ENCODE measurements at regions not wholly inside any gene's neighbourhood (a gene's known extent, or its start where the extent isn't known, plus 50 kb on each side); places are given as distances from the start of the nearest gene placed in this dataset.
"Not testable (repeated sequence)": the region's sequence is repeated elsewhere in the genome, so short reads cannot be mapped to it uniquely, and the experiment has no call there.

GRCh38 chr14:82691191-82691590 lies 1157.5 kb upstream of the SEL1L start:
- peak in 1 of 2 experiments; percentile 77 for DNase-seq (ENCODE audit: low read depth in 1 of 2, low spot score in 1 of 2)
- TF ChIP-seq JUND (IDR thresholded peaks at IDR 0.05; ENCODE audit: low read depth) = peak; percentile 32; the same call in 1 of the 2 replicates

GRCh38 chr14:82694820-82695219 lies 1161.2 kb upstream of the SEL1L start:
- in situ Hi-C loops (cut with HindIII; ENCODE audit: low pct_unique_long_range_greater_than_20kb, low sequenced_read_pairs) = no loop called here
- DNase-seq (ENCODE audit: low read depth in 1 of 2, low spot score in 1 of 2) = no peak
- TF ChIP-seq JUND (IDR thresholded peaks at IDR 0.05; ENCODE audit: low read depth) = no peak

More at GRCh38 chr14:82691191-82691590, 1157.5 kb upstream of the SEL1L start:
- in situ Hi-C loops (cut with HindIII; ENCODE audit: low pct_unique_long_range_greater_than_20kb, low sequenced_read_pairs) = not testable (repeated sequence)

GRCh38 chr14:82704218-82704617 lies 1170.6 kb upstream of the SEL1L start:
- in situ Hi-C loops (cut with HindIII; ENCODE audit: low pct_unique_long_range_greater_than_20kb, low sequenced_read_pairs) = no loop called here
- no peak for TF ChIP-seq JUND (IDR thresholded peaks at IDR 0.05; ENCODE audit: low read depth)
- no peak for DNase-seq (ENCODE audit: low read depth in 1 of 2, low spot score in 1 of 2)

- peak; percentile 62 to 91 for DNase-seq (ENCODE audit: low read depth in 1 of 2, low spot score in 1 of 2)
- no peak for TF ChIP-seq JUND (IDR thresholded peaks at IDR 0.05; ENCODE audit: low read depth)
- in situ Hi-C loops (cut with HindIII; ENCODE audit: low pct_unique_long_range_greater_than_20kb, low sequenced_read_pairs) = no loop called here
Measured at GRCh38 chr14:82710267-82710841, 1176.7 kb upstream of the SEL1L start.

- no peak for DNase-seq (ENCODE audit: low read depth in 1 of 2, low spot score in 1 of 2)
- TF ChIP-seq JUND (IDR thresholded peaks at IDR 0.05; ENCODE audit: low read depth) = no peak
- in situ Hi-C loops (cut with HindIII; ENCODE audit: low pct_unique_long_range_greater_than_20kb, low sequenced_read_pairs) = no loop called here
Measured at GRCh38 chr14:82719617-82720016, 1186.0 kb upstream of the SEL1L start.

DNA sequence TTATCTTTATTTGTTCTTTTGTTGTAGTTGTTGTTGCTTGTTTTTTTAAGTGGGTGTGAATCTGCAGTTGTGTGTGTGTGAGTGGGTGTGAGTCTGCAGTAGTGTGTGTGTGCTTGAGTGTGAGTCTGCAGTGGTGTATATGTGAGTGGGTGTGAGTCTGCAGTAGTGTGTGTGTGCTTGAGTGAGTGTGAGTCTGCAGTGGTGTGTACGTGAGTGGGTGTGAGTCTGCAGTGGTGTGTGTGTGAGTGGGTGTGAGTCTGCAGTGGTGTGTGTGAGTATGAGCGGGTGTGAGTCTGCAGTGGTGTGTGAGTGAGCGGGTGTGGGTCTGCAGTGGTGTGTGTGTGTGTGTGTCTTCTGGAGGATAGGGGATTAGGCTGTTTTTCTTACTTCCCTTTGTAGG lies 1186.8 kb upstream of the SEL1L start:
- in situ Hi-C loops (cut with HindIII; ENCODE audit: low pct_unique_long_range_greater_than_20kb, low sequenced_read_pairs) = no loop called here
- DNase-seq (ENCODE audit: low read depth in 1 of 2, low spot score in 1 of 2) = no peak
- TF ChIP-seq JUND (IDR thresholded peaks at IDR 0.05; ENCODE audit: low read depth) = no peak

DNA sequence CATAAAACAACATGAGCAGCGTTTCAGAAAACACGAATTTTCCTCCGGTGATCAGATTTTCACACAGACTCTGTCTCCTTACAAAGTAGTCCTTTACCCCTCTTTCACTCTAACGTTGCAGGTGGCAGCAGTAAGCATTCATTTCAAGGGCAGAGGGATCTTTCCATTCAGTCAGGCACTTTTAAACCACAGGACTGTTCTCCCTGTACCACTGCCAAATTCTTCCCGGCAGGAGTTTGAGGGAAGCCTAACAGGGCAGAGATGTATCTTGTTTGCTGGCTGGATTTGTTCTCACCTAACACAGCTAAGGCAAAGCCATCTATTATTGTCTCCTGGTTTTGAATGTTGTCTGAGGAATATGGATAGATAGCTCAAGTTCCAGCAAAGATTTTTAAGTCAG lies 1187.3 kb upstream of the SEL1L start:
- in situ Hi-C loops (cut with HindIII; ENCODE audit: low pct_unique_long_range_greater_than_20kb, low sequenced_read_pairs) = no loop called here
- TF ChIP-seq JUND (IDR thresholded peaks at IDR 0.05; ENCODE audit: low read depth) = no peak
- peak; percentile 13 to 60 for DNase-seq (ENCODE audit: low read depth in 1 of 2, low spot score in 1 of 2)

GRCh38 chr14:82724316-82724715 lies 1190.7 kb upstream of the SEL1L start:
- no peak for TF ChIP-seq JUND (IDR thresholded peaks at IDR 0.05; ENCODE audit: low read depth)
- in situ Hi-C loops (cut with HindIII; ENCODE audit: low pct_unique_long_range_greater_than_20kb, low sequenced_read_pairs) = no loop called here
- DNase-seq (ENCODE audit: low read depth in 1 of 2, low spot score in 1 of 2) = no peak

GRCh38 chr14:82725213-82725612 lies 1191.6 kb upstream of the SEL1L start:
- no peak for DNase-seq (ENCODE audit: low read depth in 1 of 2, low spot score in 1 of 2)
- in situ Hi-C loops (cut with HindIII; ENCODE audit: low pct_unique_long_range_greater_than_20kb, low sequenced_read_pairs) = no loop called here
- TF ChIP-seq JUND (IDR thresholded peaks at IDR 0.05; ENCODE audit: low read depth) = no peak

- DNase-seq (ENCODE audit: low read depth in 1 of 2, low spot score in 1 of 2) = no peak
- TF ChIP-seq JUND (IDR thresholded peaks at IDR 0.05; ENCODE audit: low read depth) = no peak
- in situ Hi-C loops (cut with HindIII; ENCODE audit: low pct_unique_long_range_greater_than_20kb, low sequenced_read_pairs) = no loop called here
Measured at GRCh38 chr14:82731526-82731925, 1197.9 kb upstream of the SEL1L start.

DNA sequence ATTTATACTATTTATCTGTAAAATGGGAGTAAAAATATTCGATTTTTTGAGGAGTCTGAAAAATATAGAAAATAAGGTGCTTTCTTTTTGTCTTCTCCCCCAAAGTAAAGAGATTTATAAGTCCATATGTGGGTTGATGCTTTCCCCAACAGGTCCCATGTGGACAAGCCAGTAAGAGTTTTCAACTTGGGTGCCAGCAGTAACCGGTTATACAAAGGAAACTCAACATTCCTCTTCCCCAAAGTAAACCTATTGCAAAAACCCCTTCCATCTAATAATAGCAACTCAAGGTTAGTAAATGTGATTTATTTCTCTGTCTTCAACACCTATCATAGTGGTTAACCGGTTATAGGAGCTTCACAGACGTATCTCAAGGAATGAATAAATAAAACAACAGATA lies 1206.9 kb upstream of the SEL1L start:
- peak in 1 of 2 experiments; percentile 73 for DNase-seq (ENCODE audit: low read depth in 1 of 2, low spot score in 1 of 2)
- TF ChIP-seq JUND (IDR thresholded peaks at IDR 0.05; ENCODE audit: low read depth) = no peak
- in situ Hi-C loops (cut with HindIII; ENCODE audit: low pct_unique_long_range_greater_than_20kb, low sequenced_read_pairs) = no loop called here

DNA sequence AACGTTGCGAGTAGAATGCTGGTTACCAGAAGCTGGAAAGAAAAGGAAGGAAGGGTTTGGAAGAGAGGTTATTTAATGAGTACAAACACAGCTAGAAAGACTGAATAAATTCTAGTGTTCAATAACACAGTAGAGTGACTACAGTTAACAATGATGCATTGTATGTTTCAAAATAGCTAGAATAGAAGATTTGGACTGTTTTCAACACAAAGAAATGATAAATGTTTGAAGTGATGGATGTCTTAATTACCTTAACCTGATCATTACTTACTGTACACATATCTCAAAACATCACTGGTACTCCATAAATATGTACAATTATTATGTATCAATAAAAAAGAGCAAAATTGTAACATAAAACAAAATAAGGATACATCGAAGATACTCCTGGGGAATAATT lies 1221.8 kb upstream of the SEL1L start:
- no peak for TF ChIP-seq JUND (IDR thresholded peaks at IDR 0.05; ENCODE audit: low read depth)
- in situ Hi-C loops (cut with HindIII; ENCODE audit: low pct_unique_long_range_greater_than_20kb, low sequenced_read_pairs) = no loop called here
- DNase-seq (ENCODE audit: low read depth in 1 of 2, low spot score in 1 of 2) = no peak

DNA sequence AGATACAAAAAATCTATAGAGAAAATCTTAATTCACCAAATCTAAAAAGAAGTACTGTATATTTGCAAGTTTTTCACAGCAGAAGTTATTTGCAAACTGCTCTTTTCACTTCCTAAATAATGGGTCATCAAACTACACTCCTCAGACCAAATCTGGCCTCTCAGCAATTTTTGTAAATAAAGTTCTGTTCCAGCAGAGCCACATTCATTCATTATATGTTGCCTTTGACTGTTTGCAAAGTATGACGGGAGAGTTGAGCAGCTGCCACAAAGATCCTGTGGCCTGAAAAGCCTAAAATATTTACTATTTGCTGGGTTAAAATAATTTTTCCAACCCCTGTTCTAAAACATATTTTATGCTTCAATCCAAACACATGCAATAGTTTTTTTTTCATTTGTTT lies 1222.3 kb upstream of the SEL1L start:
- DNase-seq (ENCODE audit: low read depth in 1 of 2, low spot score in 1 of 2) = no peak
- in situ Hi-C loops (cut with HindIII; ENCODE audit: low pct_unique_long_range_greater_than_20kb, low sequenced_read_pairs) = no loop called here
- no peak for TF ChIP-seq JUND (IDR thresholded peaks at IDR 0.05; ENCODE audit: low read depth)

GRCh38 chr14:82757776-82758175 lies 1224.1 kb upstream of the SEL1L start:
- no peak for DNase-seq (ENCODE audit: low read depth in 1 of 2, low spot score in 1 of 2)
- in situ Hi-C loops (cut with HindIII; ENCODE audit: low pct_unique_long_range_greater_than_20kb, low sequenced_read_pairs) = no loop called here
- TF ChIP-seq JUND (IDR thresholded peaks at IDR 0.05; ENCODE audit: low read depth) = no peak

Data from T47D (cell line).